GM19043 (cell line): ENCODE measurements at regions not wholly inside any gene's neighbourhood (a gene's known extent, or its start where the extent isn't known, plus 50 kb on each side); places are given as distances from the start of the nearest gene placed in this dataset.

Experiments
- ATAC-seq: cut with Tn5 transposase; IDR thresholded peaks from one replicate; pipeline ENCODE4 v1.9.1; 2021; ENCODE audit warnings: low read depth; ENCODE audit not compliant: unreplicated experiment

GRCh38 chr20:12413116-12413515 is 495.4 kb downstream of the BTBD3 start:
- ATAC-seq = no peak

- ATAC-seq = no peak
These were observed 497.0 kb downstream of the BTBD3 start for GRCh38 chr20:12414446-12415274.

GRCh38 chr20:12416281-12416680 is 498.6 kb downstream of the BTBD3 start:
- no peak for ATAC-seq

- no peak for ATAC-seq
These were observed 516.0 kb downstream of the BTBD3 start for GRCh38 chr20:12433724-12434123.

- ATAC-seq = no peak
These were observed 517.0 kb downstream of the BTBD3 start for GRCh38 chr20:12434672-12435071.

GRCh38 chr20:12435268-12435667 is 517.6 kb downstream of the BTBD3 start:
- no peak for ATAC-seq

GRCh38 chr20:12453711-12454110 is 536.0 kb downstream of the BTBD3 start:
- ATAC-seq = no peak

- no peak for ATAC-seq
These were observed 537.5 kb downstream of the BTBD3 start for GRCh38 chr20:12455148-12455547.

GRCh38 chr20:12458241-12458640 is 540.5 kb downstream of the BTBD3 start:
- ATAC-seq = no peak

GRCh38 chr20:12464036-12464435 is 544.7 kb upstream of the SPTLC3 start:
- ATAC-seq = no peak

GRCh38 chr20:12466915-12467314 is 541.9 kb upstream of the SPTLC3 start:
- ATAC-seq = no peak

GRCh38 chr20:12467758-12468157 is 541.0 kb upstream of the SPTLC3 start:
- ATAC-seq = no peak

GRCh38 chr20:12482661-12483060 is 526.1 kb upstream of the SPTLC3 start:
- no peak for ATAC-seq

GRCh38 chr20:12502443-12502842 is 506.3 kb upstream of the SPTLC3 start:
- ATAC-seq = no peak

GRCh38 chr20:12504779-12505178 is 504.0 kb upstream of the SPTLC3 start:
- no peak for ATAC-seq

- ATAC-seq = no peak
These were observed 497.3 kb upstream of the SPTLC3 start for GRCh38 chr20:12511499-12511898.

- no peak for ATAC-seq
These were observed 496.0 kb upstream of the SPTLC3 start for GRCh38 chr20:12512755-12513154.

GRCh38 chr20:12528104-12528503 is 480.7 kb upstream of the SPTLC3 start:
- ATAC-seq = no peak

GRCh38 chr20:12528591-12529041 is 480.2 kb upstream of the SPTLC3 start:
- no peak for ATAC-seq

- ATAC-seq = no peak
These were observed 477.1 kb upstream of the SPTLC3 start for GRCh38 chr20:12531626-12532025.

GRCh38 chr20:12535316-12535715 is 473.5 kb upstream of the SPTLC3 start:
- ATAC-seq = no peak

- ATAC-seq = no peak
These were observed 473.0 kb upstream of the SPTLC3 start for GRCh38 chr20:12535770-12536169.
